ENCODE measurements at regions not wholly inside any gene's neighbourhood (a gene's known extent, or its start where the extent isn't known, plus 50 kb on each side); places are given as distances from the start of the nearest gene placed in this dataset.

DNA sequence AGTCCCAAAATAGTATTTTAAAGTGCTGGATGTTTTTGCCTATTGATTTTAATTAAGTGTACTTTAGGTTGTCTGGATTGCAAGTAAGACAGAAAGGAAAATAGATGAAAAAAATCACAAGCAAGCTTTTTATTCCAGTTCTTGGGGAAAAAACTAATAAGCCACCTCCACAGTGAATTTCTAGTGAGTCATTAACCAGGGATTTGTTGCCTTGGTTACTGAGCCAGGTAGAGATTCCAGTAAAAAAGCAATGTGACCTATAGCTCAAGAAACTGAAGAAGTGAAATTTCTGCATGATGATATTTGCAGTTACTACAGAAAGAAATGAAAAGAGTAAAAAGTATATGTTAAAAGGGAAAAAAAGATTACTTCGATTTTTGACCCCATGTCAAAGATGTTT lies 160.6 kb downstream of the METTL4 start:
- TF ChIP-seq, protein P1, sequence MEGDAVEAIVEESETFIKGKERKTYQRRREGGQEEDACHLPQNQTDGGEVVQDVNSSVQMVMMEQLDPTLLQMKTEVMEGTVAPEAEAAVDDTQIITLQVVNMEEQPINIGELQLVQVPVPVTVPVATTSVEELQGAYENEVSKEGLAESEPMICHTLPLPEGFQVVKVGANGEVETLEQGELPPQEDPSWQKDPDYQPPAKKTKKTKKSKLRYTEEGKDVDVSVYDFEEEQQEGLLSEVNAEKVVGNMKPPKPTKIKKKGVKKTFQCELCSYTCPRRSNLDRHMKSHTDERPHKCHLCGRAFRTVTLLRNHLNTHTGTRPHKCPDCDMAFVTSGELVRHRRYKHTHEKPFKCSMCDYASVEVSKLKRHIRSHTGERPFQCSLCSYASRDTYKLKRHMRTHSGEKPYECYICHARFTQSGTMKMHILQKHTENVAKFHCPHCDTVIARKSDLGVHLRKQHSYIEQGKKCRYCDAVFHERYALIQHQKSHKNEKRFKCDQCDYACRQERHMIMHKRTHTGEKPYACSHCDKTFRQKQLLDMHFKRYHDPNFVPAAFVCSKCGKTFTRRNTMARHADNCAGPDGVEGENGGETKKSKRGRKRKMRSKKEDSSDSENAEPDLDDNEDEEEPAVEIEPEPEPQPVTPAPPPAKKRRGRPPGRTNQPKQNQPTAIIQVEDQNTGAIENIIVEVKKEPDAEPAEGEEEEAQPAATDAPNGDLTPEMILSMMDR (IDR thresholded peaks at IDR 0.05) = no peak
- no peak for TF ChIP-seq POLR2A (IDR thresholded peaks at IDR 0.05)

Data from right lobe of liver (tissue), 4 donors.